IMR-90 (cell line): ENCODE measurements at regions not wholly inside any gene's neighbourhood (a gene's known extent, or its start where the extent isn't known, plus 50 kb on each side); places are given as distances from the start of the nearest gene placed in this dataset.
A peak's percentile ranks its signal among the peaks of the same experiment; 100 is the strongest.

ENCODE experiments used
- CEBPB ChIP-seq: IDR thresholded peaks from 2 replicates; pipeline ENCODE4 v1.6.1; 2012; ENCODE audit warnings: low read depth, low read length, improper control_type of control experiment
- CHD1 ChIP-seq: IDR thresholded peaks from 2 replicates; pipeline ENCODE4 v1.6.1; 2012; ENCODE audit warnings: low read depth, low read length, improper control_type of control experiment
- POLR2A ChIP-seq: IDR thresholded peaks from 2 replicates; pipeline ENCODE4 v1.6.1; 2012; ENCODE audit warnings: mild to moderate bottlenecking, low read depth, low read length
- RFX5 ChIP-seq: IDR thresholded peaks from 2 replicates; pipeline ENCODE4 v1.8.0; 2012; ENCODE audit warnings: low read depth, mild to moderate bottlenecking, low read length, moderate library complexity
- TF ChIP-seq, protein P1 (sequence below): conservative IDR thresholded peaks from 2 replicates; pipeline ENCODE4 v1.5.1; 2012; ENCODE audit warnings: mild to moderate bottlenecking, low read depth, low read length, improper control_type of control experiment
- TF ChIP-seq, protein P2 (sequence below): fragments of 150-350 bp; IDR thresholded peaks from 2 replicates; pipeline ENCODE4 v1.6.1; 2017; ENCODE audit warnings: mild to moderate bottlenecking, antibody characterized with exemption, low read length, low read depth

DNA sequence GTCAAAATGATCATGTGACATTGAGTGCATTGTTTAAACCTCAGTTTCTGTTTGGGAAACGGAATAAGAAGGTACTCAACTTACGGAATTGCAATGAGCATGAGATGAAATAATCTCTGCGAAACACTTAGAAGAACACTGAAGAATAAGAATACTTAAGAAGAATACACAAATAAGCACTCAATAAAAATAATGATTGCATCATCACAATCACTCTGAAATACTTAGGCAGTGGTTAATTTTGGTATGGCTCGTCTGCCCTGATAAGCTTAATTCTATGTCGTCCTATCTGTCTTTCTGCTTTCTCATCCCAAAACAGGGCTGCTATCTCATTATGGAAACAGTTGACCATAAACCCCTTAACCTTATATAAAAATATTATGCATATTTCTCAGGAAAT lies 823.6 kb downstream of the DIAPH3 start:
- TF ChIP-seq POLR2A (no peak), RFX5 (no peak), CEBPB (peak; percentile 61), CHD1 (no peak)
- TF ChIP-seq, protein P1, sequence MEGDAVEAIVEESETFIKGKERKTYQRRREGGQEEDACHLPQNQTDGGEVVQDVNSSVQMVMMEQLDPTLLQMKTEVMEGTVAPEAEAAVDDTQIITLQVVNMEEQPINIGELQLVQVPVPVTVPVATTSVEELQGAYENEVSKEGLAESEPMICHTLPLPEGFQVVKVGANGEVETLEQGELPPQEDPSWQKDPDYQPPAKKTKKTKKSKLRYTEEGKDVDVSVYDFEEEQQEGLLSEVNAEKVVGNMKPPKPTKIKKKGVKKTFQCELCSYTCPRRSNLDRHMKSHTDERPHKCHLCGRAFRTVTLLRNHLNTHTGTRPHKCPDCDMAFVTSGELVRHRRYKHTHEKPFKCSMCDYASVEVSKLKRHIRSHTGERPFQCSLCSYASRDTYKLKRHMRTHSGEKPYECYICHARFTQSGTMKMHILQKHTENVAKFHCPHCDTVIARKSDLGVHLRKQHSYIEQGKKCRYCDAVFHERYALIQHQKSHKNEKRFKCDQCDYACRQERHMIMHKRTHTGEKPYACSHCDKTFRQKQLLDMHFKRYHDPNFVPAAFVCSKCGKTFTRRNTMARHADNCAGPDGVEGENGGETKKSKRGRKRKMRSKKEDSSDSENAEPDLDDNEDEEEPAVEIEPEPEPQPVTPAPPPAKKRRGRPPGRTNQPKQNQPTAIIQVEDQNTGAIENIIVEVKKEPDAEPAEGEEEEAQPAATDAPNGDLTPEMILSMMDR: no peak
- TF ChIP-seq, protein P2, sequence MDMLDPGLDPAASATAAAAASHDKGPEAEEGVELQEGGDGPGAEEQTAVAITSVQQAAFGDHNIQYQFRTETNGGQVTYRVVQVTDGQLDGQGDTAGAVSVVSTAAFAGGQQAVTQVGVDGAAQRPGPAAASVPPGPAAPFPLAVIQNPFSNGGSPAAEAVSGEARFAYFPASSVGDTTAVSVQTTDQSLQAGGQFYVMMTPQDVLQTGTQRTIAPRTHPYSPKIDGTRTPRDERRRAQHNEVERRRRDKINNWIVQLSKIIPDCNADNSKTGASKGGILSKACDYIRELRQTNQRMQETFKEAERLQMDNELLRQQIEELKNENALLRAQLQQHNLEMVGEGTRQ: no peak
